Osteocyte (in vitro differentiated cells): ENCODE measurements at regions not wholly inside any gene's neighbourhood (a gene's known extent, or its start where the extent isn't known, plus 50 kb on each side); places are given as distances from the start of the nearest gene placed in this dataset.
A peak's percentile ranks its signal among the peaks of the same experiment; 100 is the strongest.

ENCODE experiments used
- DNase-seq: peaks from one replicate; pipeline ENCODE4 v3.0.0; 2021; ENCODE audit warnings: mixed read lengths; ENCODE audit not compliant: unreplicated experiment; ENCODE audit errors: extremely low spot score
- H3K27ac Mint-ChIP-seq: one replicate; pipeline ENCODE4 v1.8.0; 2021; ENCODE audit warnings: mild to moderate bottlenecking, mixed read lengths; ENCODE audit not compliant: unreplicated experiment
- H3K27me3 Mint-ChIP-seq: one replicate; pipeline ENCODE4 v1.8.0; 2021; ENCODE audit warnings: mixed read lengths; ENCODE audit not compliant: unreplicated experiment
- H3K36me3 Mint-ChIP-seq: one replicate; pipeline ENCODE4 v1.8.0; 2021; ENCODE audit warnings: mixed read lengths; ENCODE audit not compliant: unreplicated experiment
- H3K4me1 Mint-ChIP-seq: one replicate; pipeline ENCODE4 v1.8.0; 2021; ENCODE audit warnings: mixed read lengths; ENCODE audit not compliant: unreplicated experiment
- H3K4me3 Mint-ChIP-seq: one replicate; pipeline ENCODE4 v1.8.0; 2021; ENCODE audit warnings: mild to moderate bottlenecking, moderate library complexity, mixed read lengths; ENCODE audit not compliant: unreplicated experiment
- H3K9me3 Mint-ChIP-seq: one replicate; pipeline ENCODE4 v1.8.0; 2021; ENCODE audit warnings: mixed read lengths; ENCODE audit not compliant: unreplicated experiment
- TF ChIP-seq, protein P1 (sequence below): fragments of 200-600 bp; sonication (generic); IDR thresholded peaks from 2 replicates; pipeline ENCODE4 v1.5.0; 2021; ENCODE audit warnings: antibody characterized with exemption, mild to moderate bottlenecking, moderate library complexity

GRCh38 chr14:71638523-71639196 is 293.6 kb upstream of the RGS6 start:
- TF ChIP-seq, protein P1, sequence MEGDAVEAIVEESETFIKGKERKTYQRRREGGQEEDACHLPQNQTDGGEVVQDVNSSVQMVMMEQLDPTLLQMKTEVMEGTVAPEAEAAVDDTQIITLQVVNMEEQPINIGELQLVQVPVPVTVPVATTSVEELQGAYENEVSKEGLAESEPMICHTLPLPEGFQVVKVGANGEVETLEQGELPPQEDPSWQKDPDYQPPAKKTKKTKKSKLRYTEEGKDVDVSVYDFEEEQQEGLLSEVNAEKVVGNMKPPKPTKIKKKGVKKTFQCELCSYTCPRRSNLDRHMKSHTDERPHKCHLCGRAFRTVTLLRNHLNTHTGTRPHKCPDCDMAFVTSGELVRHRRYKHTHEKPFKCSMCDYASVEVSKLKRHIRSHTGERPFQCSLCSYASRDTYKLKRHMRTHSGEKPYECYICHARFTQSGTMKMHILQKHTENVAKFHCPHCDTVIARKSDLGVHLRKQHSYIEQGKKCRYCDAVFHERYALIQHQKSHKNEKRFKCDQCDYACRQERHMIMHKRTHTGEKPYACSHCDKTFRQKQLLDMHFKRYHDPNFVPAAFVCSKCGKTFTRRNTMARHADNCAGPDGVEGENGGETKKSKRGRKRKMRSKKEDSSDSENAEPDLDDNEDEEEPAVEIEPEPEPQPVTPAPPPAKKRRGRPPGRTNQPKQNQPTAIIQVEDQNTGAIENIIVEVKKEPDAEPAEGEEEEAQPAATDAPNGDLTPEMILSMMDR, result no peak
- DNase-seq, result no peak
- Mint-ChIP-seq H3K9me3 (peaks cover 3% of the 10 kb centered on the region), H3K27ac (peak overlapping the region; percentile 77), H3K4me3 (no peak overlapping the region), H3K27me3 (no peaks in the 10 kb centered on the region), H3K4me1 (peaks cover 51% of the 10 kb centered on the region), H3K36me3 (peaks cover 21% of the 10 kb centered on the region)

- Mint-ChIP-seq H3K36me3 (peaks cover 26% of the 10 kb centered on the region), H3K27ac (no peak overlapping the region), H3K4me3 (no peak overlapping the region), H3K4me1 (peaks cover 24% of the 10 kb centered on the region), H3K9me3 (peaks cover 6% of the 10 kb centered on the region), H3K27me3 (no peaks in the 10 kb centered on the region)
- TF ChIP-seq, protein P1, result no peak
- no peak for DNase-seq
Observed at GRCh38 chr14:71642715-71643114, 289.5 kb upstream of the RGS6 start.

- DNase-seq, result no peak
- no peak overlapping the region for H3K27ac Mint-ChIP-seq
- peaks cover 24% of the 10 kb centered on the region for H3K36me3 Mint-ChIP-seq
- H3K9me3 Mint-ChIP-seq, result peaks cover 6% of the 10 kb centered on the region
- H3K4me1 Mint-ChIP-seq, result peaks cover 19% of the 10 kb centered on the region
- no peaks in the 10 kb centered on the region for H3K27me3 Mint-ChIP-seq
- H3K4me3 Mint-ChIP-seq, result no peak overlapping the region
- TF ChIP-seq, protein P1, result no peak
Observed at GRCh38 chr14:71645656-71646055, 286.6 kb upstream of the RGS6 start.

DNA sequence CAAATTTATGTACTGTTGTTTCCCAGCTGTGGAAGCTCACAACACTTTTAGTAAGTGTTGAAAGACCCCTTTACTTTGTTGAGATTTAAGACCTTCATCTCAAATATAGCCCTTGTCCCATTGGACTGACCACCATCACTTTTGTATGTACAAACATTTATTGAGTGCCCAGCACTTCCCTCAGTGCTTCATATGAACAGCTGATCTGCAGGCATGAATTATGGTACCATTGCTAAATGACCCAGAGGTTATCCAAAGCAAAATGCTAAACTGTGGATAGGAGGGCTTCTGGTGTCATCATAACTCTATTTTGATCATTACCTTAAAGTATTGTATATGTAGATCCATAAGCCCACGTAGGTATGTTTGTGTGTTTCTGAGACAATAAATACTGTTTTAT is 285.7 kb upstream of the RGS6 start:
- H3K4me3 Mint-ChIP-seq, result no peak overlapping the region
- DNase-seq, result no peak
- H3K9me3 Mint-ChIP-seq, result peaks cover 6% of the 10 kb centered on the region
- no peaks in the 10 kb centered on the region for H3K27me3 Mint-ChIP-seq
- no peak overlapping the region for H3K27ac Mint-ChIP-seq
- peaks cover 24% of the 10 kb centered on the region for H3K36me3 Mint-ChIP-seq
- H3K4me1 Mint-ChIP-seq, result peaks cover 23% of the 10 kb centered on the region
- TF ChIP-seq, protein P1, result no peak

- TF ChIP-seq, protein P1, result no peak
- DNase-seq, result no peak
- peaks cover 30% of the 10 kb centered on the region for H3K4me1 Mint-ChIP-seq
- no peak overlapping the region for H3K4me3 Mint-ChIP-seq
- peaks cover 7% of the 10 kb centered on the region for H3K9me3 Mint-ChIP-seq
- H3K27ac Mint-ChIP-seq, result no peak overlapping the region
- H3K27me3 Mint-ChIP-seq, result no peaks in the 10 kb centered on the region
- peaks cover 24% of the 10 kb centered on the region for H3K36me3 Mint-ChIP-seq
Observed at GRCh38 chr14:71647086-71647784, 285.0 kb upstream of the RGS6 start.
